Transverse colon (tissue), 3 donors: ENCODE measurements at regions not wholly inside any gene's neighbourhood (a gene's known extent, or its start where the extent isn't known, plus 50 kb on each side); places are given as distances from the start of the nearest gene placed in this dataset.
"Not testable (repeated sequence)": the region's sequence is repeated elsewhere in the genome, so short reads cannot be mapped to it uniquely, and the experiment has no call there.

Experiments
- POLR2A ChIP-seq: fragments of 450-650 bp; IDR thresholded peaks from one replicate; pipeline ENCODE4 v1.6.1; 2016; ENCODE audit warnings: antibody characterized with exemption, mild to moderate bottlenecking, moderate library complexity
- TF ChIP-seq, protein P1 (sequence below), 5 experiments: fragments of 200-600 bp in 3 of 5; fragments of 450-650 bp in 2 of 5; sonication (generic) in 3 of 5; IDR thresholded peaks; 1 replicate in 2 of 5; 2 replicates in 3 of 5; pipeline ENCODE4 v1.5.1; 2016 to 2017; ENCODE audit warnings: antibody characterized with exemption in 5 of 5, inconsistent platforms in 3 of 5, mild to moderate bottlenecking in 2 of 5, moderate library complexity in 1 of 5

DNA sequence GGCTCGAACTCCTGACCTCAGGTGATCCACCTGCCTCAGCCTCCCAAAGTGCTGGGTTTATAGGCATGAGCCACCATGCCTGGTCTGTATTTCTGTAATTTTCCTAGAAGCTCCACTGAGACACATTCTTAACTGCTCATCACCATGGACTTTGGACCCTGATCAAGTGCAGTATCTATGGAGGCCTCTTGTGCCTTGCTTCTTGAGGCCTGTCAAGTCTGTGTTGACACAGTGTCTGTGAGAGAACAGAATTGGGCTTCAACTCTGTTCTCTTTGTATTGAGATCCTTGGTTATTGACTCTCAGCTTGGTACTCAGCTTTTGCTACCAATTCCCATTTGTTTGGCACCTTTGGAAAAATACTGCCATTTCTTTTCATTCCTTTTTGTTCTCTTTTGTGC, 188.0 kb downstream of the SPATA31A6 start:
- not testable (repeated sequence) for TF ChIP-seq POLR2A
- TF ChIP-seq, protein P1, sequence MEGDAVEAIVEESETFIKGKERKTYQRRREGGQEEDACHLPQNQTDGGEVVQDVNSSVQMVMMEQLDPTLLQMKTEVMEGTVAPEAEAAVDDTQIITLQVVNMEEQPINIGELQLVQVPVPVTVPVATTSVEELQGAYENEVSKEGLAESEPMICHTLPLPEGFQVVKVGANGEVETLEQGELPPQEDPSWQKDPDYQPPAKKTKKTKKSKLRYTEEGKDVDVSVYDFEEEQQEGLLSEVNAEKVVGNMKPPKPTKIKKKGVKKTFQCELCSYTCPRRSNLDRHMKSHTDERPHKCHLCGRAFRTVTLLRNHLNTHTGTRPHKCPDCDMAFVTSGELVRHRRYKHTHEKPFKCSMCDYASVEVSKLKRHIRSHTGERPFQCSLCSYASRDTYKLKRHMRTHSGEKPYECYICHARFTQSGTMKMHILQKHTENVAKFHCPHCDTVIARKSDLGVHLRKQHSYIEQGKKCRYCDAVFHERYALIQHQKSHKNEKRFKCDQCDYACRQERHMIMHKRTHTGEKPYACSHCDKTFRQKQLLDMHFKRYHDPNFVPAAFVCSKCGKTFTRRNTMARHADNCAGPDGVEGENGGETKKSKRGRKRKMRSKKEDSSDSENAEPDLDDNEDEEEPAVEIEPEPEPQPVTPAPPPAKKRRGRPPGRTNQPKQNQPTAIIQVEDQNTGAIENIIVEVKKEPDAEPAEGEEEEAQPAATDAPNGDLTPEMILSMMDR (IDR thresholded peaks at IDR 0.05) = not testable (repeated sequence)
